ENCODE measurements at regions not wholly inside any gene's neighbourhood (a gene's known extent, or its start where the extent isn't known, plus 50 kb on each side); places are given as distances from the start of the nearest gene placed in this dataset.

DNA sequence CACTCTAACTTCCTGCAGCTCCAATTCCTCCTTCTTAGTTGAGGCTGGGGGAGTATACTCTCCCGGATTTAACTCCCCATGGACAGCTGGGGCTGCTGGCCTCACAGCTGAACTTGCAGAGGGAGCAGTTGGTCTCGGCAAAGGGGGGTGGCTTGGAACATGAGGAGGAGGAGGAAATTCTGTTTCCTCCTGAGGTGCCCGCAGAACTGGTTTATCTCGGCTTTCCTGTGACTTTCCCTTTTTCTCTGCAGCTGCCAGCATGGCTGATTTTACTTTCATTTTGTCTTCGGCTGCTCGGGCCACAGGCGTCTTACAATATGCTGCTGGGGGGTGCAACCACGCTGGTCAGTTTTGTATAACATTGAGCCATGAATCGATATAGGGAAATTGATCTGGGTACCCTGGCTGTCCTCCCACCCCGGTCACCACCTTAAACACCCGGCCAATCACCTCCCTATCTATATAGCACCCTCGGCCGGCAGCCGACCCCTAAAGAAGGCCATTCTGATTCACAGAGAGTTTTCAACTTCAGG lies 1317.6 kb downstream of the TMEM121 start:
- TF ChIP-seq CTCF (IDR thresholded peaks at IDR 0.05): no peak
- Histone ChIP-seq H3K4me1 (no peaks in the 10 kb centered on the region), H3K27ac (peak overlapping the region; percentile 67), H3K36me3 (ENCODE audit: insufficient read depth in 1 of 2, low read depth in 1 of 2) (no peaks in the 10 kb centered on the region), H3K4me3 (peak overlapping the region; percentile 59), H3K9me3 (no peaks in the 10 kb centered on the region), H3K27me3 (ENCODE audit: insufficient read depth in 3 of 3, low read length in 2 of 3) (peaks cover 0 to 2% (median 0%) of the 10 kb centered on the region in 3 donors)
- intact Hi-C loops (cut with DNase I): no loop called here
- DNase-seq: no peak
- peak in 2 of 4 donors; percentile 12 to 38 for ATAC-seq
- 43 to 75% (median 46%) methylated on average over 14 of the region's 14 CpGs for WGBS, 3 donors

GRCh38 chr14:106844608-106845285 lies 1318.4 kb downstream of the TMEM121 start:
- intact Hi-C loops (cut with DNase I): no loop called here
- DNase-seq (peak; percentile 70 to 83), ATAC-seq (peak; percentile 59 to 86 (median 76))
- TF ChIP-seq CTCF (IDR thresholded peaks at IDR 0.05): no peak
- no peaks in the 10 kb centered on the region for H3K9me3 ChIP-seq
- peaks cover 0 to 2% (median 0%) of the 10 kb centered on the region in 3 donors for H3K27me3 ChIP-seq (ENCODE audit: insufficient read depth in 3 of 3, low read length in 2 of 3)
- no peaks in the 10 kb centered on the region for H3K4me1 ChIP-seq
- peak overlapping the region; percentile 59 for H3K4me3 ChIP-seq
- WGBS, 3 donors: 32 to 55% (median 37%) methylated on average over 56 of the region's 56 CpGs
- no peaks in the 10 kb centered on the region for H3K36me3 ChIP-seq (ENCODE audit: insufficient read depth in 1 of 2, low read depth in 1 of 2)
- H3K27ac ChIP-seq: peak overlapping the region; percentile 67

GRCh38 chr14:106845286-106846087 lies 1319.1 kb downstream of the TMEM121 start:
- H3K27ac ChIP-seq: peak overlapping the region; percentile 67
- no peak for TF ChIP-seq CTCF (IDR thresholded peaks at IDR 0.05)
- ATAC-seq: peak; percentile 3 to 29 (median 16)
- no peak for DNase-seq
- WGBS, 3 donors: 49 to 65% (median 55%) methylated on average over 17 of the region's 17 CpGs
- no peaks in the 10 kb centered on the region for H3K4me1 ChIP-seq
- H3K36me3 ChIP-seq (ENCODE audit: insufficient read depth in 1 of 2, low read depth in 1 of 2): no peaks in the 10 kb centered on the region
- peak overlapping the region; percentile 59 for H3K4me3 ChIP-seq
- H3K27me3 ChIP-seq (ENCODE audit: insufficient read depth in 3 of 3, low read length in 2 of 3): no peaks in the 10 kb centered on the region
- intact Hi-C loops (cut with DNase I): no loop called here
- no peaks in the 10 kb centered on the region for H3K9me3 ChIP-seq

DNA sequence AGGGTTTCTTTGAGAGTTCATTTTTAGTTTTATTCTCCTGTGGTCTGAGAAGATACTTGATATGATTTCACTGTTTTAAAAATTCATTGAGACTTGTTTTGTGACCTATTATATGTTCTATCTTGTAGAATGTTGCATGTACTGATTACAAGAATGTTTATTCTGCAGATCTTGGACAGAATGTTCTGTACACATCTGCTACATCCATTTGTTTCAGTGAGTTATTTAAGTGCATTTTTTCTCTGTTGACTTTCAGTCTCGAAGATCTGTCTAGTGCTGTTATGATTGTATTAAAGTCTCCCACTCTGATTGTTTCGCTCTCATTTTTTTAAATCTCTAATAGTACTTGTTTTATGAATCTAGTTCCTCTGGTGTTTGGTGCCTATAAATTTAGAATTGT lies 1319.8 kb downstream of the TMEM121 start:
- H3K4me1 ChIP-seq: no peaks in the 10 kb centered on the region
- ATAC-seq (no peak), DNase-seq (no peak)
- H3K27me3 ChIP-seq (ENCODE audit: insufficient read depth in 3 of 3, low read length in 2 of 3): no peaks in the 10 kb centered on the region
- no peak for TF ChIP-seq CTCF (IDR thresholded peaks at IDR 0.05)
- no peak overlapping the region for H3K4me3 ChIP-seq
- no peaks in the 10 kb centered on the region for H3K36me3 ChIP-seq (ENCODE audit: insufficient read depth in 1 of 2, low read depth in 1 of 2)
- no peak overlapping the region for H3K27ac ChIP-seq
- intact Hi-C loops (cut with DNase I): no loop called here
- WGBS, 3 donors: 33 to 54% (median 39%) methylated on average over 2 of the region's 2 CpGs
- H3K9me3 ChIP-seq: no peaks in the 10 kb centered on the region
